ENCODE measurements at regions not wholly inside any gene's neighbourhood (a gene's known extent, or its start where the extent isn't known, plus 50 kb on each side); places are given as distances from the start of the nearest gene placed in this dataset.

- DNase-seq (ENCODE audit: low read depth in 4 of 4, low spot score in 3 of 4), result no peak
These were observed 359.1 kb upstream of the XYLT1 start for GRCh38 chr16:17829811-17830210.

GRCh38 chr16:17828012-17828411, 357.3 kb upstream of the XYLT1 start:
- peak in 1 of 4 donors; percentile 1 for DNase-seq (ENCODE audit: low read depth in 4 of 4, low spot score in 3 of 4)

GRCh38 chr16:17827313-17827712, 356.6 kb upstream of the XYLT1 start:
- no peak for DNase-seq (ENCODE audit: low read depth in 4 of 4, low spot score in 3 of 4)

GRCh38 chr16:17817943-17818342, 347.2 kb upstream of the XYLT1 start:
- no peak for DNase-seq (ENCODE audit: low read depth in 4 of 4, low spot score in 3 of 4)

- DNase-seq (ENCODE audit: low read depth in 4 of 4, low spot score in 3 of 4), result no peak
These were observed 346.5 kb upstream of the XYLT1 start for GRCh38 chr16:17817260-17817659.

GRCh38 chr16:17812771-17813170, 342.0 kb upstream of the XYLT1 start:
- no peak for DNase-seq (ENCODE audit: low read depth in 4 of 4, low spot score in 3 of 4)

- no peak for DNase-seq (ENCODE audit: low read depth in 4 of 4, low spot score in 3 of 4)
These were observed 334.1 kb upstream of the XYLT1 start for GRCh38 chr16:17804857-17805256.

GRCh38 chr16:17803625-17804410, 333.1 kb upstream of the XYLT1 start:
- no peak for DNase-seq (ENCODE audit: low read depth in 4 of 4, low spot score in 3 of 4)

DNA sequence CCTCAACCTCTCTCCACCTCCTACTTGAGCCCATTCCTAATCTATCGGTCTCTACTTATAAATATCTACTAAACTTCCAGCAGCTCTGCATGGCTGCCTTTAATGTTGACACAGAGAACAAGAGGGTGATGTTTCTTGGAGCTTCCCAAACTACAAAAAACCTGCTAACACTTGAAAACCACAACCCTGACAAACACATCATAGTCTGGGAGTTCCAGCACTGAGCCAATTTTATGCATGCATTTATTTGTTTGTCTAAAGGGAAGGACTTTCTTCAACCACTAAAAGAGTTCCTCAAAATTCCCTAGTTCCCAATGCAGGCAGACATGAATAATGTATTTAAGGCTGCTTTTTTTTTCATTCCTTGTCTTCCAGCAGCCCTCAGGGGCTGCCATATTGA, 331.8 kb upstream of the XYLT1 start:
- DNase-seq (ENCODE audit: low read depth in 4 of 4, low spot score in 3 of 4), result no peak

DNA sequence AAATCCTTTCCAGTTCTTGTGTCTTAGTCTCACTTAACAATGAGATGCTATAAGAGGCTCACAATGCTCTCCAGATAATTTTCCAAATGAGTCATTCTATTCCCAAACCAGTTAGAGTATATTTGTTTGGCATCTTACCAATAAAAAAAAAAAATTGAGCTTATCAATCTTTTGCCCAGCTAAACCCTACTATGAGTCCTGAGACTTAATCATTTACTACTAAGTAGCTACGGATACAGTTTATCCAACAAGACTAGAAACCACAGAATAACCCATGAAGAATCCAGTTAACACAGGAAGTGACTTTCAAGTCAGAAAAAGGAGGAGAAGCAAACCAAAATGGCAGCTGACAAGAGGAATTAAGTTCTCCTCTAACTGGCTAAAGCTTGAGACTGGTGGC, 330.3 kb upstream of the XYLT1 start:
- no peak for DNase-seq (ENCODE audit: low read depth in 4 of 4, low spot score in 3 of 4)

DNA sequence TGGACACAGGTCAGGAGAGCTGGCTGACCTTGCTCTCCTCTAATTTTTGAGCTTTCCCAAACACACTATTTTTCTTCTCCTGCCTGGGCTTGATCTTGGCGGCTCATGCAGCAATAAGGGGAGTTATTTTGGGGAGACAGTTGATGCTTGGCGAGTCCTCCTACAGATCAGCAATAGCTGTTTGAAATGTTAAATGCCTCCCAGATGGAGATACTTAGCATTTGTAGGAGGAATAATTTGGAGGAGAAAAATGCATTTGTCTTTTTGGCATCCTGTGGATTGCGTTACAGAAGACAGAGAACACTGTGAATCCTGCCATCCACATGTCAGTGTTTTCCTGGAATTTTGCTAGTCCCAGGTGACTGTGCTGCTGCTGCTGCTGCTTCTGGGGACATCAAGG, 328.0 kb upstream of the XYLT1 start:
- no peak for DNase-seq (ENCODE audit: low read depth in 4 of 4, low spot score in 3 of 4)

DNA sequence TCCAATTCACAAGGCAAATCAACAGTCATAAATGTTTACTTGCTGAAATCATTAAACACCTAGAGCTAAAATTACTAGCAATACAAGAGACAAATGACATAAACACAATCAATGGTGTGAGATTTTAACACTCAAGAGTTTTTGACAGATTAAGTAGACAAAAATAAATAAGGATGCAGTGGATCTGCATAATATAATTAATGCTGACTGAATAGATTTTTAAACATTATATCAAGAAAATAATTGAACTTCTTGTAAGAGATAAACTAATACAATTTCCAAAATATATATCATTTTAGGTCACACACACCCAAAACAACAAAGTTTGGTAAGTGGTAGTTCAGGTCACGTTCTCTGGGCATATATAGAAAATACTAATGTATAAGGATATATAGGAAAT, 322.6 kb upstream of the XYLT1 start:
- DNase-seq (ENCODE audit: low read depth in 4 of 4, low spot score in 3 of 4), result no peak

GRCh38 chr16:17784073-17784472, 313.3 kb upstream of the XYLT1 start:
- DNase-seq (ENCODE audit: low read depth in 4 of 4, low spot score in 3 of 4), result peak; percentile 21 to 51 (median 30)

- no peak for DNase-seq (ENCODE audit: low read depth in 4 of 4, low spot score in 3 of 4)
These were observed 309.4 kb upstream of the XYLT1 start for GRCh38 chr16:17780181-17780580.

DNA sequence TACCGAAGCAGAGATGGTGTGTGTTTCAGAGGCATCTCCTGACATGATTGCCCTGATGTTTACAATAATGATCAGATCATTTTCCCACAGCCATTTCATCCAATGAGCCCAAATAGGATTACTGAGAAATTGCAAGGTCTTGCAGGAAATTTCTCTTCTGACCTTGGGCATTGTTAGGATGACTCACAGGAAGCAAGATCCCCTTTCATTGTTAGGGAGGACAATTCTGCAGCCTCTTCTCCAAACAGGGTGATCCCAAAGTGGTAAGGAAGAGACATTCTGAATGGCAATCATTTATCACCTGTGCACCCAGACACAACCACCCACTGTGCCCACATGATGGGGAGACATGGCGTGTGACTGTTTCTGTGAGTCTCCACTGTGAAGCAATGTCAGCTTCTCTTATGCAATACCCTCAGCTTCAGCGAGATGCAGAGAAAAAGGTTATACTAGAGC, 306.7 kb upstream of the XYLT1 start:
- DNase-seq (ENCODE audit: low read depth in 4 of 4, low spot score in 3 of 4), result no peak

- no peak for DNase-seq (ENCODE audit: low read depth in 4 of 4, low spot score in 3 of 4)
These were observed 306.1 kb upstream of the XYLT1 start for GRCh38 chr16:17776888-17777287.

DNA sequence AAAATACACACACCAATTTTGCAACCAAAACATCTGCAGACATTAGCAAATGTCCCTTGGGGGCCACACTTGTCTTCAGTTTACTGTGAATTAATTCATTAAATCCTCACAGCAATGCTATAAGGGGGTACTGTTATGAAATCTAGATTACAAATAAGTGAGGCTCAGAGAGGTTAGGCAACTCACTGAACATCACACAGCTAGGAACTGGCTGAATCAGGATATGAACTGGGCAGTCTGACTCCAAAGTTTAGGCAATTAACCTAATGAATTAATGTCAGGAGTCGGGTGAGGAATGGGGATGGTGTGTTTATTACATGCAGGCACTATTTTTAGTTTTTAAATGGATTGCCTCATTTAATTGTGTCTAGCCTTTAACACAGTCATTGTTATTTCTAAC, 305.7 kb upstream of the XYLT1 start:
- DNase-seq (ENCODE audit: low read depth in 4 of 4, low spot score in 3 of 4), result no peak

DNA sequence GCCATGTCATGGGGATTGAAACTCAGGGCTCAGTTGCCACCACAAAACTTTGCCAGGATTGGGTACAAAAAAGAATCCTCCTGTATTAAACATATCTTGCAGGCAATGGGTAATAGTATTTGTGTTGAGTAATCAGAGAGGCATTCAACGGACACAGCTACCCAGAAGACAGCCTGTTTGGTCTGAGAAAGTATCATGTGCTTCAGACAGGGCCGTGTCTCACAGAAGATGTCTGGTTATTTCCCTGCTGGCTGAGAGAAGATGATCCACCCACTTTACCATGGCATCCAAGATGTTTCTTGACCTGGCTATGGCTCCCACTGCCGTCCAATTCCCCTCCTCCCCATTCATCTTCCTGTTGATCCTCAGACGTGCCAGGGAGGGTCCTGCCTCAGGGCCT, 304.3 kb upstream of the XYLT1 start:
- no peak for DNase-seq (ENCODE audit: low read depth in 4 of 4, low spot score in 3 of 4)

DNA sequence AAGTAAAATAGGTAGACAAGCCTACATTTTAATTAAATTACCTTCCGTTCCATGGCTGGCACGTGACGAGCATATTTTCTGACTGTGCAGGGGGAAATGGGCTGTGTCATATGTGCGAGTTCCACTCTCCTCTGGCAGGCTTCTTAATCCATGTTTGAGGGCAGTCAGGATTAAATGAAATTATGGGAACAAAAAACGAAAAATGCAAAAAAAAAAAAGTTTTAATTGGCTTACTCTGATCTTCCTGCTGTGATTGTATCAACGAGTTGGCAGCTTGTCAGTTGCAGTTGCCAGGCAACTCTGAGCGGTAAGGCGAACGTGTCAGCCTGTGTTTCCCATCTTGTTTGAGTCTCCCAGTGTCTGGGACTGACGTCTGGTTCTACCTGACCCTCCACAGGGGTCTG, 302.9 kb upstream of the XYLT1 start:
- no peak for DNase-seq (ENCODE audit: low read depth in 4 of 4, low spot score in 3 of 4)

- DNase-seq (ENCODE audit: low read depth in 4 of 4, low spot score in 3 of 4), result no peak
These were observed 299.3 kb upstream of the XYLT1 start for GRCh38 chr16:17770104-17770503.

GRCh38 chr16:17769065-17769464, 298.3 kb upstream of the XYLT1 start:
- DNase-seq (ENCODE audit: low read depth in 4 of 4, low spot score in 3 of 4), result no peak

- DNase-seq (ENCODE audit: low read depth in 4 of 4, low spot score in 3 of 4), result no peak
These were observed 297.5 kb upstream of the XYLT1 start for GRCh38 chr16:17768257-17768656.

- no peak for DNase-seq (ENCODE audit: low read depth in 4 of 4, low spot score in 3 of 4)
These were observed 295.3 kb upstream of the XYLT1 start for GRCh38 chr16:17766012-17766411.

All from right renal pelvis (tissue), 4 donors.